Lower leg skin (tissue), 4 donors: ENCODE measurements at regions not wholly inside any gene's neighbourhood (a gene's known extent, or its start where the extent isn't known, plus 50 kb on each side); places are given as distances from the start of the nearest gene placed in this dataset.

Experiments used
- DNase-seq, 2 donors: peaks; one replicate each; pipeline ENCODE4 v3.0.0-alpha.2; 2019; ENCODE audit warnings: low spot score in 2 of 2
- H3K4me3 ChIP-seq: fragments of 200-600 bp; sonication (generic); 2 replicates; pipeline ENCODE4 v1.5.1; 2017; ENCODE audit warnings: mild to moderate bottlenecking, low read depth; ENCODE audit not compliant: poor library complexity, severe bottlenecking
- CTCF ChIP-seq, 3 donors: fragments of 450-650 bp; IDR thresholded peaks; one replicate each; pipeline ENCODE4 v1.5.1; 2016; ENCODE audit warnings: antibody characterized with exemption in 3 of 3, mild to moderate bottlenecking in 3 of 3, moderate library complexity in 2 of 3
- POLR2A ChIP-seq, 2 donors: fragments of 450-650 bp; IDR thresholded peaks; one replicate each; pipeline ENCODE4 v1.6.1; 2016 to 2017; ENCODE audit warnings: antibody characterized with exemption in 2 of 2, mild to moderate bottlenecking in 1 of 2, moderate library complexity in 1 of 2
- WGBS, 2 donors: methylation state at CpG; one replicate each; pipeline ENCODE4 v1.1.5; 2018; 5-methylcytosine and 5-hydroxymethylcytosine counted together
- intact Hi-C: fragments of 100-400 bp; cut with DNase I; formaldehyde crosslinking; loops from one replicate; pipeline ENCODE4 v1.15.0; 2023; ENCODE audit warnings: low total_unique reads

- no peak for TF ChIP-seq POLR2A (IDR thresholded peaks at IDR 0.05)
- no peak for TF ChIP-seq CTCF (IDR thresholded peaks at IDR 0.05)
- 79 to 86% methylated on average over 5 of the region's 5 CpGs for WGBS, 2 donors
- no peak overlapping the region for H3K4me3 ChIP-seq
- DNase-seq, result no peak
- intact Hi-C loops, result no loop called here
Observed at GRCh38 chr15:92565351-92566125, 90.0 kb downstream of the FAM174B start.

GRCh38 chr15:92561754-92562153 lies 93.8 kb downstream of the FAM174B start:
- TF ChIP-seq POLR2A (IDR thresholded peaks at IDR 0.05) (no peak), CTCF (IDR thresholded peaks at IDR 0.05) (no peak)
- no peak overlapping the region for H3K4me3 ChIP-seq
- DNase-seq, result no peak
- intact Hi-C loops, result no loop called here
- WGBS, 2 donors, result 81 to 97% methylated on average over 4 to 5 of the region's 5 CpGs

GRCh38 chr15:92553317-92553716 lies 102.3 kb downstream of the FAM174B start:
- no peak for TF ChIP-seq POLR2A (IDR thresholded peaks at IDR 0.05)
- TF ChIP-seq CTCF (IDR thresholded peaks at IDR 0.05), result no peak
- DNase-seq, result no peak
- WGBS, 2 donors, result 90 to 96% methylated on average over 1 of the region's 1 CpG
- H3K4me3 ChIP-seq, result no peak overlapping the region
- intact Hi-C loops, result no loop called here

- no peak overlapping the region for H3K4me3 ChIP-seq
- intact Hi-C loops, result no loop called here
- no peak for DNase-seq
- no peak for TF ChIP-seq POLR2A (IDR thresholded peaks at IDR 0.05)
- TF ChIP-seq CTCF (IDR thresholded peaks at IDR 0.05), result no peak
Observed at GRCh38 chr15:92545996-92546395, 109.6 kb downstream of the FAM174B start.

- TF ChIP-seq CTCF (IDR thresholded peaks at IDR 0.05) (no peak), POLR2A (IDR thresholded peaks at IDR 0.05) (no peak)
- intact Hi-C loops, result no loop called here
- DNase-seq, result peak in 1 of 2 donors; percentile 28
- WGBS, 2 donors, result 21 to 28% methylated on average over 7 of the region's 7 CpGs
- no peak overlapping the region for H3K4me3 ChIP-seq
Observed at GRCh38 chr15:92541291-92542200, 114.0 kb downstream of the FAM174B start.
